ENCODE measurements at regions not wholly inside any gene's neighbourhood (a gene's known extent, or its start where the extent isn't known, plus 50 kb on each side); places are given as distances from the start of the nearest gene placed in this dataset.

GRCh38 chr5:145076040-145076439 is 759.1 kb downstream of the PRELID2 start:
- no peak overlapping the region for H3K4me3 ChIP-seq
- no peak overlapping the region for H3K9ac ChIP-seq (ENCODE audit: insufficient read depth in 1 of 2, low read length in 2 of 2)

GRCh38 chr5:145072889-145073288 is 762.3 kb downstream of the PRELID2 start:
- no peak for TF ChIP-seq CTCF (IDR thresholded peaks at IDR 0.05; ENCODE audit: control extremely low read depth, extremely low read depth)
- H3K4me3 ChIP-seq = no peak overlapping the region
- H3K9me3 ChIP-seq (ENCODE audit: control insufficient read depth in 4 of 4, insufficient read depth in 3 of 4, low read length in 3 of 4) = no peaks in the 10 kb centered on the region
- H3K4me1 ChIP-seq (ENCODE audit: control insufficient read depth in 5 of 5, insufficient read depth in 5 of 5, low read length in 5 of 5) = peaks cover 0 to 14% (median 0%) of the 10 kb centered on the region in 5 donors
- H3K9ac ChIP-seq (ENCODE audit: insufficient read depth in 1 of 2, low read length in 2 of 2) = no peak overlapping the region
- no peaks in the 10 kb centered on the region for H3K27me3 ChIP-seq (ENCODE audit: control insufficient read depth in 3 of 3, insufficient read depth in 3 of 3, low read length in 2 of 3)
- WGBS, 2 donors = 31 to 56% methylated on average over 1 of the region's 1 CpG
- H3K36me3 ChIP-seq (ENCODE audit: control insufficient read depth in 4 of 4, insufficient read depth in 4 of 4, low read length in 4 of 4) = no peaks in the 10 kb centered on the region
- H3K27ac ChIP-seq (ENCODE audit: low read depth in 1 of 2, low read length in 1 of 2) = no peak overlapping the region
- DNase-seq (peak; percentile 28 to 63 (median 51)), ATAC-seq (ENCODE audit: insufficient read depth, low FRiP score) (no peak)

More at GRCh38 chr5:145076040-145076439, 759.1 kb downstream of the PRELID2 start:
- Histone ChIP-seq H3K27me3 (ENCODE audit: control insufficient read depth in 3 of 3, insufficient read depth in 3 of 3, low read length in 2 of 3) (no peaks in the 10 kb centered on the region), H3K4me1 (ENCODE audit: control insufficient read depth in 5 of 5, insufficient read depth in 5 of 5, low read length in 5 of 5) (peaks cover 0 to 7% (median 0%) of the 10 kb centered on the region in 5 donors), H3K9me3 (ENCODE audit: control insufficient read depth in 4 of 4, insufficient read depth in 3 of 4, low read length in 3 of 4) (no peaks in the 10 kb centered on the region), H3K27ac (ENCODE audit: low read depth in 1 of 2, low read length in 1 of 2) (no peak overlapping the region), H3K36me3 (ENCODE audit: control insufficient read depth in 4 of 4, insufficient read depth in 4 of 4, low read length in 4 of 4) (no peaks in the 10 kb centered on the region)
- DNase-seq (no peak), ATAC-seq (ENCODE audit: insufficient read depth, low FRiP score) (no peak)
- no peak for TF ChIP-seq CTCF (IDR thresholded peaks at IDR 0.05; ENCODE audit: control extremely low read depth, extremely low read depth)

DNA sequence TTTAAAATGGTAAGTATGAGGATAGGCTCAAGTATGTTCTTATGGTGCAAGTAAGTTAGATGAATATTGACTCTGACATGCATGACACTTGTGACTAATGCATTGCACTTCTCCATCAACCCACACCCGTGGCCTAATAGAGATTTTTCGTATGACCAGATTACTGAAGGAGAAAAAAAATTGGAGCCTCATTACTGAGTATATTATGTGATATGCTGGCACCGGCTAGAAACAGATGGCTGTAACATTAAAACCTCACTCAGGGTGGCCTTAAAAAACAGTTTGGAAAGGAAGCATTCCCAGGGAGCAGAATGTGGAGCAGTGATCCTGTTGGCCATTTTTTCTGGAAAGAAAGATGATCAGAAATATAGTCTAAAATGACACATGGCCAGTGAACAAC is 766.4 kb downstream of the PRELID2 start:
- DNase-seq = peak in 2 of 3 donors; percentile 49 to 64
- Histone ChIP-seq H3K9me3 (ENCODE audit: control insufficient read depth in 4 of 4, insufficient read depth in 3 of 4, low read length in 3 of 4) (no peaks in the 10 kb centered on the region), H3K9ac (ENCODE audit: insufficient read depth in 1 of 2, low read length in 2 of 2) (no peak overlapping the region), H3K4me3 (no peak overlapping the region), H3K36me3 (ENCODE audit: control insufficient read depth in 4 of 4, insufficient read depth in 4 of 4, low read length in 4 of 4) (no peaks in the 10 kb centered on the region), H3K27ac (ENCODE audit: low read depth in 1 of 2, low read length in 1 of 2) (no peak overlapping the region), H3K27me3 (ENCODE audit: control insufficient read depth in 3 of 3, insufficient read depth in 3 of 3, low read length in 2 of 3) (no peaks in the 10 kb centered on the region), H3K4me1 (ENCODE audit: control insufficient read depth in 5 of 5, insufficient read depth in 5 of 5, low read length in 5 of 5) (peaks cover 0 to 14% (median 0%) of the 10 kb centered on the region in 5 donors)
- TF ChIP-seq CTCF (IDR thresholded peaks at IDR 0.05; ENCODE audit: control extremely low read depth, extremely low read depth) = no peak
- no peak for ATAC-seq (ENCODE audit: insufficient read depth, low FRiP score)
- 75 to 92% methylated on average over 3 of the region's 3 CpGs for WGBS, 2 donors

All from lung (tissue), 11 donors.